ENCODE measurements at regions not wholly inside any gene's neighbourhood (a gene's known extent, or its start where the extent isn't known, plus 50 kb on each side); places are given as distances from the start of the nearest gene placed in this dataset.

GRCh38 chr9:23606107-23606506 lies 219.9 kb downstream of the ELAVL2 start:
- DNase-seq: no peak

- no peak for DNase-seq
Observed at GRCh38 chr9:23608456-23608855, 217.6 kb downstream of the ELAVL2 start.

- no peak for DNase-seq
Observed at GRCh38 chr9:23611869-23612268, 214.2 kb downstream of the ELAVL2 start.

GRCh38 chr9:23615569-23615968 lies 210.5 kb downstream of the ELAVL2 start:
- no peak for DNase-seq

GRCh38 chr9:23621188-23621587 lies 204.9 kb downstream of the ELAVL2 start:
- no peak for DNase-seq

- DNase-seq: no peak
Observed at GRCh38 chr9:23621924-23622323, 204.1 kb downstream of the ELAVL2 start.

- no peak for DNase-seq
Observed at GRCh38 chr9:23622396-23622795, 203.6 kb downstream of the ELAVL2 start.

GRCh38 chr9:23630488-23630887 lies 195.6 kb downstream of the ELAVL2 start:
- no peak for DNase-seq

GRCh38 chr9:23635276-23635675 lies 190.8 kb downstream of the ELAVL2 start:
- no peak for DNase-seq

- DNase-seq: no peak
Observed at GRCh38 chr9:23636199-23636598, 189.8 kb downstream of the ELAVL2 start.

GRCh38 chr9:23638011-23638410 lies 188.0 kb downstream of the ELAVL2 start:
- no peak for DNase-seq

GRCh38 chr9:23638837-23639426 lies 187.1 kb downstream of the ELAVL2 start:
- DNase-seq: no peak

Data from DMS79 treated with DMSO at 0.1 percent for 48 hours (cell line).